Bronchial epithelial cell (primary cell): ENCODE measurements at regions not wholly inside any gene's neighbourhood (a gene's known extent, or its start where the extent isn't known, plus 50 kb on each side); places are given as distances from the start of the nearest gene placed in this dataset.

ENCODE experiments used
- DNase-seq: peaks from one replicate; pipeline ENCODE4 v3.0.0-alpha.2; 2010; ENCODE audit warnings: low read depth
- FAIRE-seq: peaks from 2 replicates; lab custom pipeline; 2011; peaks lifted over from hg19 to GRCh38; lab: Jason Lieb, UNC
- H3K27me3 ChIP-seq: 2 replicates; pipeline ENCODE4 v1.5.1; 2011; ENCODE audit warnings: low read length; ENCODE audit not compliant: control insufficient read depth, insufficient read depth
- H3K36me3 ChIP-seq: 2 replicates; pipeline ENCODE4 v1.5.1; 2011; ENCODE audit warnings: low read length; ENCODE audit not compliant: control insufficient read depth, insufficient read depth
- H3K4me3 ChIP-seq: 2 replicates; pipeline ENCODE4 v1.5.1; 2011; ENCODE audit warnings: mild to moderate bottlenecking, low read depth, low read length, control low read depth
- TF ChIP-seq, protein P1 (sequence below): IDR thresholded peaks from 2 replicates; pipeline ENCODE4 v1.5.1; 2011; ENCODE audit warnings: mild to moderate bottlenecking, moderate library complexity, low read length, control low read depth, inconsistent platforms; ENCODE audit not compliant: insufficient read depth, severe bottlenecking

GRCh38 chr15:57823325-57823882 lies 116.9 kb downstream of the POLR2M start:
- Histone ChIP-seq H3K36me3 (no peaks in the 10 kb centered on the region), H3K4me3 (no peak overlapping the region), H3K27me3 (peaks cover 2% of the 10 kb centered on the region)
- DNase-seq = no peak
- TF ChIP-seq, protein P1, sequence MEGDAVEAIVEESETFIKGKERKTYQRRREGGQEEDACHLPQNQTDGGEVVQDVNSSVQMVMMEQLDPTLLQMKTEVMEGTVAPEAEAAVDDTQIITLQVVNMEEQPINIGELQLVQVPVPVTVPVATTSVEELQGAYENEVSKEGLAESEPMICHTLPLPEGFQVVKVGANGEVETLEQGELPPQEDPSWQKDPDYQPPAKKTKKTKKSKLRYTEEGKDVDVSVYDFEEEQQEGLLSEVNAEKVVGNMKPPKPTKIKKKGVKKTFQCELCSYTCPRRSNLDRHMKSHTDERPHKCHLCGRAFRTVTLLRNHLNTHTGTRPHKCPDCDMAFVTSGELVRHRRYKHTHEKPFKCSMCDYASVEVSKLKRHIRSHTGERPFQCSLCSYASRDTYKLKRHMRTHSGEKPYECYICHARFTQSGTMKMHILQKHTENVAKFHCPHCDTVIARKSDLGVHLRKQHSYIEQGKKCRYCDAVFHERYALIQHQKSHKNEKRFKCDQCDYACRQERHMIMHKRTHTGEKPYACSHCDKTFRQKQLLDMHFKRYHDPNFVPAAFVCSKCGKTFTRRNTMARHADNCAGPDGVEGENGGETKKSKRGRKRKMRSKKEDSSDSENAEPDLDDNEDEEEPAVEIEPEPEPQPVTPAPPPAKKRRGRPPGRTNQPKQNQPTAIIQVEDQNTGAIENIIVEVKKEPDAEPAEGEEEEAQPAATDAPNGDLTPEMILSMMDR = no peak
- FAIRE-seq = no peak

DNA sequence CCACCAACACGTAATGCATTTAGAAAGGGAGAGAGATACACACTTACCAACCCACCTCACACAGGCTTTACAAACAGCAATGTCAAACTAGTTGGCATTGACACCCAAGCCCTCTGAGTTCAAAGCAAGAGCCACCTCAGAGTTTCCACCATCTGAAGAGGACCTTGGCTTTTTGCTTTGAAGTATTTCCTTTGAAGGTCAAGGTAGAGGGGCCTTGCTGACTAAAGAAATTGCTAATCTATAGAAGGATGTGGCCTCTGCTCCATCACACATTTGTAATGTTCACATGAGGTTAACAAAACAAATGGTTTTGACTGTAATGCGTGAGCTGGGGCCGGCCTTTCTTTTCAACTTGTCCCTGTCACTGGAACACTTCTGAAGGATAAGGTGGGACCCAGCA lies 117.7 kb downstream of the POLR2M start:
- H3K4me3 ChIP-seq = no peak overlapping the region
- H3K36me3 ChIP-seq = no peaks in the 10 kb centered on the region
- FAIRE-seq (no peak), DNase-seq (no peak)
- peaks cover 2% of the 10 kb centered on the region for H3K27me3 ChIP-seq
- TF ChIP-seq, protein P1 = no peak

GRCh38 chr15:57827021-57827420 lies 120.5 kb downstream of the POLR2M start:
- FAIRE-seq (no peak), DNase-seq (peak; percentile 23)
- H3K36me3 ChIP-seq = no peaks in the 10 kb centered on the region
- TF ChIP-seq, protein P1 = no peak
- peaks cover 2% of the 10 kb centered on the region for H3K27me3 ChIP-seq
- H3K4me3 ChIP-seq = no peak overlapping the region

DNA sequence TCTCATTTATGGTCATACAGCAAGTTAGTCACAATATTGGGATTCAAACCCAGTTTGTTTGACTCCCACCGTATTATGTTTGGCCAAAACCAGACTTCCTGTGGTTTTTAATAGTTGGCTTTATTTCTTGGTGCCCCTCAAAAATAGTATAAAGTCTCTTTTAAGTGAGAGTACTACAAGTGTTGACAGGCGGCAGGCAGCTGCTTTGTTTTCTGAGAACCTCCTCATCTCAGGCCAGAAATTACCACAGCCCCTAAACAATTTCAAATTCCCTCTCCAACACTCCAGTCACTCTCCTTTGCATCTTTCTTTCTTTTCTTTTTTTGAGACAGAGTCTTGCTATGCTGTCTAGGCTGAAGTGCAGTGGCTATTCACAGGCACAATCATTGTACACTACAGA lies 121.5 kb downstream of the POLR2M start:
- Histone ChIP-seq H3K27me3 (peaks cover 2% of the 10 kb centered on the region), H3K36me3 (no peaks in the 10 kb centered on the region), H3K4me3 (no peak overlapping the region)
- TF ChIP-seq, protein P1 = no peak
- FAIRE-seq = no peak
- DNase-seq = no peak

DNA sequence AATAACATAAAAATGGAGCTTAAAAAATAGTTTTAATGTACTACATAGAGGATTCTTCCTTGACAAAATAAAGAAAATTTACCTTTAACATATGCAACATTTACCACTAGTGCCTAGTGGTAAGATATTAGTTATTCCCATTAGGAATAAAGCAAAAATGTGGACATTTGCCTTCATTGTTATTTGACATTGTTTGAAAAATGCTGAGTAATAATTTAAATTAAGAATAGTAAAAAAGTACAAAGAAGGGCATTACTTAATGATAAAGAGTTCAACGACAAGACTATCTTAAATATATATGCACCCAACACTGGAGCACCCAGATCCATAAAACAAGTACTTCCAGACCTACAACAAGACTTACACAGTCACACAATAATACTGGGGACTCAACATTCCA lies 125.7 kb downstream of the POLR2M start:
- TF ChIP-seq, protein P1 = no peak
- DNase-seq (no peak), FAIRE-seq (no peak)
- Histone ChIP-seq H3K36me3 (no peaks in the 10 kb centered on the region), H3K4me3 (no peak overlapping the region), H3K27me3 (peaks cover 2% of the 10 kb centered on the region)

DNA sequence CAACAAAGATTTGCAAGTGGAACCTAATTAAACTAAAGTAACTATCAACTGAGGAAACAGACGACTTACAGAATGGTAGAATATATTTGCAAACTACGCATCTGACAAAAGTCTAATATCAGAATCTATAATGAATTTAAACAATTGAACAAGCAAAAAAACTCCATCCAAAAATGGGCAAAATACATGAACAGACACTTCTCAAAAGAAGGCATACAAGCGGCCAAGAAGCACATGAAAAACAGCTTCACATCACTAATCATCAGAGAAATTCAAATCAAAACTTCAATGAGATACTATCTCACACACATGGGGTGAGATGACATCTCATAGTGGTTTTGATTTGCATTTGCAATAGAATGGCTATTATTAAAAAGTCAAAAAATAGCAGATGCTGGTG lies 128.6 kb downstream of the POLR2M start:
- Histone ChIP-seq H3K27me3 (no peaks in the 10 kb centered on the region), H3K36me3 (no peaks in the 10 kb centered on the region), H3K4me3 (no peak overlapping the region)
- DNase-seq (no peak), FAIRE-seq (no peak)
- TF ChIP-seq, protein P1 = no peak
